GM12878 (cell line): ENCODE measurements at regions not wholly inside any gene's neighbourhood (a gene's known extent, or its start where the extent isn't known, plus 50 kb on each side); places are given as distances from the start of the nearest gene placed in this dataset.

Source experiments
- ATAC-seq: fragments of 200-7000 bp; cut with Tn5 transposase; 3 replicates; pipeline ENCODE4 v1.9.1; 2020; ENCODE audit warnings: mild to moderate bottlenecking, moderate library complexity
- BruUV-seq: library from RNA; stranded (reverse); fragments of 400-500 nt; replicated peaks from 2 replicates; lab custom pipeline; 2021; lab: Mats Ljungman, UMichigan
- CTCF ChIA-PET: fragments of 300-600 bp; sonication (Branson Sonifier 250); formaldehyde crosslinking; extraction: SDS; loops from one replicate; lab custom pipeline; 2021; ENCODE audit warnings: inconsistent platforms; lab: Yijun Ruan, JAX
- POLR2A ChIA-PET: fragments of 350-600 bp; formaldehyde crosslinking; extraction: SDS; loops from one replicate; lab custom pipeline; 2021; ENCODE audit warnings: inconsistent platforms; lab: Charles Lee
- RAD21 ChIA-PET: fragments of 300-600 bp; sonication (Branson Sonifier 250); formaldehyde crosslinking; loops from one replicate; lab custom pipeline; 2023; ENCODE audit warnings: antibody characterized with exemption; ENCODE audit not compliant: unreplicated experiment; lab: Charles Lee
- SMC1A ChIA-PET: fragments of 300-600 bp; sonication (Branson Sonifier 250); formaldehyde crosslinking; loops from one replicate; lab custom pipeline; 2023; ENCODE audit not compliant: unreplicated experiment, uncharacterized antibody; lab: Charles Lee
- DNase-seq: peaks from one replicate; pipeline ENCODE4 v3.0.0-alpha.2; 2011; ENCODE audit warnings: low read depth, low spot score
- FAIRE-seq: peaks from 3 replicates; lab custom pipeline; 2011; peaks lifted over from hg19 to GRCh38; lab: Jason Lieb, UNC
- H2AFZ ChIP-seq: 2 replicates; pipeline ENCODE4 v1.6.0; 2011; ENCODE audit warnings: low read depth, low read length, control low read depth; ENCODE audit not compliant: control insufficient read depth
- H3K27ac ChIP-seq: 2 replicates; pipeline ENCODE4 v1.5.1; 2011; ENCODE audit warnings: control low read depth; ENCODE audit not compliant: control insufficient read depth, insufficient read depth
- H3K27me3 ChIP-seq, 2 experiments: replicated peaks in 1 of 2; 2 replicates each; pipeline versions ENCODE4 v1.6.0 to v1.6.1; 2011; ENCODE audit warnings: low read length in 1 of 2; ENCODE audit not compliant: control insufficient read depth in 2 of 2, insufficient read depth in 2 of 2
- H3K36me3 ChIP-seq, 2 experiments: 2 replicates each; pipeline ENCODE4 v1.5.1; 2011; ENCODE audit warnings: low read length in 1 of 2; ENCODE audit not compliant: control insufficient read depth in 2 of 2, insufficient read depth in 2 of 2
- H3K4me1 ChIP-seq: 2 replicates; pipeline ENCODE4 v1.6.1; 2011; ENCODE audit warnings: mild to moderate bottlenecking, low read length, moderate library complexity, mixed read lengths; ENCODE audit not compliant: control insufficient read depth, insufficient read depth
- H3K4me2 ChIP-seq: 2 replicates; pipeline ENCODE4 v1.6.0; 2011; ENCODE audit warnings: control low read depth; ENCODE audit not compliant: control insufficient read depth, insufficient read depth
- H3K4me3 ChIP-seq: fragments of 200-600 bp; sonication (generic); 2 replicates; pipeline ENCODE4 v1.5.1; 2016
- H3K79me2 ChIP-seq: 2 replicates; pipeline ENCODE4 v1.6.0; 2011; ENCODE audit warnings: low read length; ENCODE audit not compliant: control insufficient read depth, insufficient read depth
- H3K9ac ChIP-seq: 2 replicates; pipeline ENCODE4 v1.8.0; 2011; ENCODE audit warnings: low read length, control low read depth, mixed read lengths; ENCODE audit not compliant: control insufficient read depth, insufficient read depth
- H3K9me3 ChIP-seq: replicated peaks from 3 replicates; pipeline ENCODE4 v1.5.1; 2011; ENCODE audit warnings: mild to moderate bottlenecking, low read length; ENCODE audit not compliant: control insufficient read depth, insufficient read depth
- H4K20me1 ChIP-seq: 2 replicates; pipeline ENCODE4 v1.6.0; 2011; ENCODE audit not compliant: control insufficient read depth, insufficient read depth
- BMI1 ChIP-seq: fragments of 450-650 bp; IDR thresholded peaks from 2 replicates; pipeline ENCODE4 v1.6.1; 2016; ENCODE audit warnings: mild to moderate bottlenecking, moderate library complexity, borderline replicate concordance
- CBX3 ChIP-seq: fragments of 200-600 bp; sonication (generic); IDR thresholded peaks from 2 replicates; pipeline ENCODE4 v1.6.1; 2016; ENCODE audit warnings: low read depth, borderline replicate concordance
- CEBPB ChIP-seq, 2 experiments: fragments of 150-350 bp in 1 of 2; IDR thresholded peaks; 2 replicates each; pipeline ENCODE4 v1.6.1; 2012 to 2014; ENCODE audit warnings: low read depth in 2 of 2, low read length in 2 of 2, borderline replicate concordance in 1 of 2, inconsistent platforms in 1 of 2
- CREM ChIP-seq: IDR thresholded peaks from 2 replicates; pipeline ENCODE4 v1.6.1; 2014; ENCODE audit warnings: antibody characterized with exemption, low read depth
- KAT2A ChIP-seq: conservative IDR thresholded peaks from 2 replicates; pipeline ENCODE4 v1.6.1; 2011; ENCODE audit warnings: low read depth, low read length; ENCODE audit not compliant: control insufficient read depth
- MTA2 ChIP-seq: fragments of 450-650 bp; IDR thresholded peaks from 2 replicates; pipeline ENCODE4 v1.6.1; 2016; ENCODE audit warnings: low read depth, mild to moderate bottlenecking, moderate library complexity
- NR2F1 ChIP-seq: fragments of 450-650 bp; conservative IDR thresholded peaks from 2 replicates; pipeline ENCODE4 v1.6.1; 2017; ENCODE audit warnings: mild to moderate bottlenecking
- SMAD1 ChIP-seq: fragments of 450-650 bp; IDR thresholded peaks from 2 replicates; pipeline ENCODE4 v1.6.1; 2018; ENCODE audit warnings: mild to moderate bottlenecking, low read depth; ENCODE audit not compliant: partially characterized antibody
- SMAD5 ChIP-seq: IDR thresholded peaks from 2 replicates; pipeline ENCODE4 v1.6.1; 2016; ENCODE audit warnings: antibody characterized with exemption, low read depth
- SMC3 ChIP-seq: IDR thresholded peaks from 2 replicates; pipeline ENCODE4 v1.6.1; 2011; ENCODE audit warnings: low read length, improper control_type of control experiment, borderline replicate concordance
- SPI1 ChIP-seq: IDR thresholded peaks from 2 replicates; pipeline ENCODE4 v1.6.1; 2011; ENCODE audit warnings: low read depth, mild to moderate bottlenecking, low read length, moderate library complexity, borderline replicate concordance; ENCODE audit not compliant: insufficient read depth
- SREBF1 ChIP-seq: IDR thresholded peaks from 2 replicates; pipeline ENCODE4 v1.6.1; 2012; ENCODE audit warnings: mild to moderate bottlenecking, low read length
- STAT1 ChIP-seq: fragments of 450-650 bp; conservative IDR thresholded peaks from 2 replicates; pipeline ENCODE4 v1.6.1; 2014; ENCODE audit warnings: antibody characterized with exemption, mild to moderate bottlenecking
- YY1 ChIP-seq: IDR thresholded peaks from 2 replicates; pipeline ENCODE4 v1.6.1; 2011; ENCODE audit warnings: low read depth, mild to moderate bottlenecking, low read length
- WGBS: methylation state at CpG from one replicate; pipeline ENCODE4 v1.1.6; 2016; ENCODE audit warnings: low lambda C conversion rate; ENCODE audit not compliant: insufficient replicate concordance, insufficient coverage; ENCODE audit errors: missing lambda C conversion rate; 5-methylcytosine and 5-hydroxymethylcytosine counted together
- in situ Hi-C: fragments of 300-500 bp; cut with MboI; formaldehyde crosslinking; loops from 9 replicates; pipeline ENCODE4 v1.14.3; 2018; ENCODE audit warnings: mixed read lengths
- intact Hi-C: fragments of 100-400 bp; cut with micrococcal nuclease; formaldehyde crosslinking; loops from one replicate; pipeline ENCODE4 v1.14.2; 2022; ENCODE audit not compliant: unreplicated experiment
- TF ChIP-seq, protein P1 (sequence below): IDR thresholded peaks from 2 replicates; pipeline ENCODE4 v1.6.1; 2011; ENCODE audit warnings: borderline replicate concordance, low read depth, mild to moderate bottlenecking, moderate library complexity, low read length; ENCODE audit not compliant: insufficient read depth, poor library complexity, severe bottlenecking
- TF ChIP-seq, protein P2 (sequence below): fragments of 450-650 bp; IDR thresholded peaks from 2 replicates; pipeline ENCODE4 v1.6.1; 2016; ENCODE audit warnings: mild to moderate bottlenecking
- TF ChIP-seq, protein P3 (sequence below): IDR thresholded peaks from 2 replicates; pipeline ENCODE4 v1.6.1; 2012; ENCODE audit warnings: mild to moderate bottlenecking, low read depth, low read length

DNA sequence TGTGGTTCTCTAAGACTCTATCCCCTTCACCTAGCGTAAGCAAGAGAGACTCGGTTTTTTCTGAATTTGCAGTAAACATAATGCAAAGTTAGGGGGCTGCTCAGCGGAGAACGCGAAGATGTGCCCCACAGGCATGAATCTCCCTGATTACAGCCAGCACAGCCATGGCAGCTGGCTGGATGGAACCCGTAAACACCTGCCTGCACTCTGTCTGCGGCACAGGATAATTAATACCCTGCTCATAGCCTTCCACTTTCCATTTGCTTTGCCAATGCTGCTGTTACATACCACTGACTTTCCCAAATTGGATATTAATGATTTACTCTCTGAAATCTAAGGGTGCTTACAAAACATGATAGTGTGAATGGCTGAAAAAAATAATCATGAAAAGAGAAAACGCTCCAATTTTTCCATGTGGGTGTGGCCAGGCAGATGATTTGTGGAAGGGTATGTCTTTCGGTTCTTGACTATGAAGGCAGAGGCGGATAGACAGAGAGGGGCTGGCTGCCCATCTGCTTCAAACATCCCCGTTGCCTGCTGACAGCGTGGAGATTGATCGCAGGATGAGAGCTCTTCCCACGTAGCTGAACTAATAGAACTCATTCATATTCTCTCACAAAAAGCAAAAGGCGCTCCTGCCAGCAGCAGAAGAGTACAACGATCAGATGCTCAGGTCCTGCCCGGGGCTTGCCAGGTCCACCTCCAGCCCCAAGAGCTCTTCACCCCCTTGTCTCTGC, 193.2 kb upstream of the GHITM start (continued):
- TF ChIP-seq SPI1 (no peak), MTA2 (no peak)

DNA sequence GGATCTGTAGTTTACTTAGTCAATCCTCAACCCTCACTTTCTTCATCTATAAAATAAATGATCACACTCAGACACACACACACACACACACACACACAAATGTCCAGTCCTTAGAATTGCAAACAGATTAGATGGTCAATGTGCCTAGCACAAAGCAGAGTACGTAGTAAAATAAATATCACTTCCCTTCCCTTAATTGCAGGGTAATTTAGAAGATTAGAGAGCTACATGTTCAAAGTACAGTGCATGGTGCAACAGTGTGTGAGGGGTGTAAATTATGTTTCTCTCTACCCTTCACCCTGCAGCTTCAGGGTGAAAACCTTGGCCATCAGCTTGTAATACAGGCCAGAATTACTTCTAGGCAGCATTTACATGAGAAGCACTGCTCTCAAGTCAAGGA, 187.0 kb upstream of the GHITM start:
- Histone ChIP-seq H3K27me3 (no peaks in the 10 kb centered on the region), H4K20me1 (no peaks in the 10 kb centered on the region), H3K36me3 (no peaks in the 10 kb centered on the region), H3K27ac (no peak overlapping the region), H3K4me3 (no peak overlapping the region), H2AFZ (no peak overlapping the region), H3K4me2 (no peak overlapping the region), H3K4me1 (no peaks in the 10 kb centered on the region)
- BruUV-seq: no TSS peak
- ChIA-PET RAD21 (no interaction called here), SMC1A (no interaction called here)
- intact Hi-C loops: no loop called here
- no peak for ATAC-seq
- in situ Hi-C loops: no loop called here
- no peak for DNase-seq
- TF ChIP-seq SMAD5: no peak
- TF ChIP-seq SREBF1: no peak
- no peak for TF ChIP-seq CEBPB (IDR thresholded peaks at IDR 0.05; ENCODE audit: borderline replicate concordance in 1 of 2, low read depth in 2 of 2, low read length in 2 of 2)
- TF ChIP-seq YY1: no peak
- TF ChIP-seq, protein P1, sequence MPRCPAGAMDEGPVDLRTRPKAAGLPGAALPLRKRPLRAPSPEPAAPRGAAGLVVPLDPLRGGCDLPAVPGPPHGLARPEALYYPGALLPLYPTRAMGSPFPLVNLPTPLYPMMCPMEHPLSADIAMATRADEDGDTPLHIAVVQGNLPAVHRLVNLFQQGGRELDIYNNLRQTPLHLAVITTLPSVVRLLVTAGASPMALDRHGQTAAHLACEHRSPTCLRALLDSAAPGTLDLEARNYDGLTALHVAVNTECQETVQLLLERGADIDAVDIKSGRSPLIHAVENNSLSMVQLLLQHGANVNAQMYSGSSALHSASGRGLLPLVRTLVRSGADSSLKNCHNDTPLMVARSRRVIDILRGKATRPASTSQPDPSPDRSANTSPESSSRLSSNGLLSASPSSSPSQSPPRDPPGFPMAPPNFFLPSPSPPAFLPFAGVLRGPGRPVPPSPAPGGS: no peak
- TF ChIP-seq, protein P2, sequence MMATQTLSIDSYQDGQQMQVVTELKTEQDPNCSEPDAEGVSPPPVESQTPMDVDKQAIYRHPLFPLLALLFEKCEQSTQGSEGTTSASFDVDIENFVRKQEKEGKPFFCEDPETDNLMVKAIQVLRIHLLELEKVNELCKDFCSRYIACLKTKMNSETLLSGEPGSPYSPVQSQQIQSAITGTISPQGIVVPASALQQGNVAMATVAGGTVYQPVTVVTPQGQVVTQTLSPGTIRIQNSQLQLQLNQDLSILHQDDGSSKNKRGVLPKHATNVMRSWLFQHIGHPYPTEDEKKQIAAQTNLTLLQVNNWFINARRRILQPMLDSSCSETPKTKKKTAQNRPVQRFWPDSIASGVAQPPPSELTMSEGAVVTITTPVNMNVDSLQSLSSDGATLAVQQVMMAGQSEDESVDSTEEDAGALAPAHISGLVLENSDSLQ: no peak
- no peak for TF ChIP-seq KAT2A
- no peak for TF ChIP-seq CREM
- no peak for TF ChIP-seq BMI1
- no peak for TF ChIP-seq SMAD1
- TF ChIP-seq CBX3: no peak
- no peak for TF ChIP-seq NR2F1
- TF ChIP-seq, protein P3, sequence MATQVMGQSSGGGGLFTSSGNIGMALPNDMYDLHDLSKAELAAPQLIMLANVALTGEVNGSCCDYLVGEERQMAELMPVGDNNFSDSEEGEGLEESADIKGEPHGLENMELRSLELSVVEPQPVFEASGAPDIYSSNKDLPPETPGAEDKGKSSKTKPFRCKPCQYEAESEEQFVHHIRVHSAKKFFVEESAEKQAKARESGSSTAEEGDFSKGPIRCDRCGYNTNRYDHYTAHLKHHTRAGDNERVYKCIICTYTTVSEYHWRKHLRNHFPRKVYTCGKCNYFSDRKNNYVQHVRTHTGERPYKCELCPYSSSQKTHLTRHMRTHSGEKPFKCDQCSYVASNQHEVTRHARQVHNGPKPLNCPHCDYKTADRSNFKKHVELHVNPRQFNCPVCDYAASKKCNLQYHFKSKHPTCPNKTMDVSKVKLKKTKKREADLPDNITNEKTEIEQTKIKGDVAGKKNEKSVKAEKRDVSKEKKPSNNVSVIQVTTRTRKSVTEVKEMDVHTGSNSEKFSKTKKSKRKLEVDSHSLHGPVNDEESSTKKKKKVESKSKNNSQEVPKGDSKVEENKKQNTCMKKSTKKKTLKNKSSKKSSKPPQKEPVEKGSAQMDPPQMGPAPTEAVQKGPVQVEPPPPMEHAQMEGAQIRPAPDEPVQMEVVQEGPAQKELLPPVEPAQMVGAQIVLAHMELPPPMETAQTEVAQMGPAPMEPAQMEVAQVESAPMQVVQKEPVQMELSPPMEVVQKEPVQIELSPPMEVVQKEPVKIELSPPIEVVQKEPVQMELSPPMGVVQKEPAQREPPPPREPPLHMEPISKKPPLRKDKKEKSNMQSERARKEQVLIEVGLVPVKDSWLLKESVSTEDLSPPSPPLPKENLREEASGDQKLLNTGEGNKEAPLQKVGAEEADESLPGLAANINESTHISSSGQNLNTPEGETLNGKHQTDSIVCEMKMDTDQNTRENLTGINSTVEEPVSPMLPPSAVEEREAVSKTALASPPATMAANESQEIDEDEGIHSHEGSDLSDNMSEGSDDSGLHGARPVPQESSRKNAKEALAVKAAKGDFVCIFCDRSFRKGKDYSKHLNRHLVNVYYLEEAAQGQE: no peak
- TF ChIP-seq STAT1: no peak
- TF ChIP-seq SMC3: no peak
- TF ChIP-seq, all 136 proteins: peak for 0
- WGBS: 0% methylated on average over 1 of the region's 1 CpG
- POLR2A ChIA-PET: no interaction called here
- Histone ChIP-seq H3K9ac (no peak overlapping the region), H3K79me2 (no peaks in the 10 kb centered on the region), H3K9me3 (no peaks in the 10 kb centered on the region)
- no peak for FAIRE-seq
- CTCF ChIA-PET: no interaction called here
